Upper lobe of left lung (tissue), 4 donors: ENCODE measurements at regions not wholly inside any gene's neighbourhood (a gene's known extent, or its start where the extent isn't known, plus 50 kb on each side); places are given as distances from the start of the nearest gene placed in this dataset.

ENCODE experiments used
- CTCF ChIP-seq, 6 experiments: fragments of 450-650 bp in 4 of 6; fragments of 200-600 bp in 2 of 6; sonication (generic) in 2 of 6; IDR thresholded peaks; one replicate each; pipeline ENCODE4 v1.5.1; 2016 to 2019; ENCODE audit warnings: antibody characterized with exemption in 6 of 6
- EP300 ChIP-seq, 4 donors: sonication (generic); formaldehyde crosslinking; IDR thresholded peaks; one replicate each; pipeline ENCODE4 v1.5.1; 2017; ENCODE audit warnings: antibody characterized with exemption in 4 of 4, control low read depth in 2 of 4
- POLR2A ChIP-seq, 4 donors: fragments of 450-650 bp; IDR thresholded peaks; one replicate each; pipeline ENCODE4 v1.5.1; 2016 to 2017; ENCODE audit warnings: antibody characterized with exemption in 4 of 4, mild to moderate bottlenecking in 2 of 4
- POLR2AphosphoS5 ChIP-seq, 2 donors: sonication (generic); formaldehyde crosslinking; IDR thresholded peaks; one replicate each; pipeline ENCODE4 v1.5.1; 2017; ENCODE audit warnings: antibody characterized with exemption in 2 of 2

- no peak for TF ChIP-seq POLR2AphosphoS5 (IDR thresholded peaks at IDR 0.05)
- TF ChIP-seq POLR2A (IDR thresholded peaks at IDR 0.05) = no peak
- no peak for TF ChIP-seq CTCF (IDR thresholded peaks at IDR 0.05)
- TF ChIP-seq EP300 (IDR thresholded peaks at IDR 0.05) = no peak
These were observed 110.3 kb downstream of the SP3 start for GRCh38 chr2:173854840-173855239.
